ENCODE measurements at regions not wholly inside any gene's neighbourhood (a gene's known extent, or its start where the extent isn't known, plus 50 kb on each side); places are given as distances from the start of the nearest gene placed in this dataset.

DNA sequence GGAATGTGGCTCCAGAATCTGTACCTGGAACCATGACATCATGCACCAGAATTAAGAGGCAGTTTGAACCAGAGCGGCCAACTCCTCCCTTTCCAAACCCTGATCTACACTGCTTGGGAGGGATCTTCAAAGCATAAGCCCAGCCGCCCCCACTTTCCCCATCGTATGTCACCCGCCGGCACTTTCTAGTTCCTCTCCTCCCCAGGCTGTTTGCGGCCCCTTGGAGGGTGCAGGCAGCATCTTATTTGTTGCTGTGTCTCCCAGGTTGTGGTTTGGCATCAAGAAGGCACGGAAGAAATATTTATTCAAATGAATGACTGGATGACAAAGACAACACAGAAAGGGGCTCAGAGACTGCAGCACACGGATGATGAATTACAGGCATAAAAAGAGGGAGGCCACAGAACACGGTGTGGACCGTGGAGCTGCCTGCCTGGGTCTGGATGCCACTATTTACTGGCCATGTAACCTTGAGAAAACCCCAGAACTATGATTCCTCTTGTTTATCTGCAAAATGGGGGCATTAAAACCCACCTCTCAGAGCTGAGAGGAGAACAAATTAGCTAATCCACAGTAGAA is 305.8 kb downstream of the EIPR1 start:
- no peak overlapping the region for H3K27ac ChIP-seq
- DNase-seq (ENCODE audit: low read depth, low spot score), result no peak

DNA sequence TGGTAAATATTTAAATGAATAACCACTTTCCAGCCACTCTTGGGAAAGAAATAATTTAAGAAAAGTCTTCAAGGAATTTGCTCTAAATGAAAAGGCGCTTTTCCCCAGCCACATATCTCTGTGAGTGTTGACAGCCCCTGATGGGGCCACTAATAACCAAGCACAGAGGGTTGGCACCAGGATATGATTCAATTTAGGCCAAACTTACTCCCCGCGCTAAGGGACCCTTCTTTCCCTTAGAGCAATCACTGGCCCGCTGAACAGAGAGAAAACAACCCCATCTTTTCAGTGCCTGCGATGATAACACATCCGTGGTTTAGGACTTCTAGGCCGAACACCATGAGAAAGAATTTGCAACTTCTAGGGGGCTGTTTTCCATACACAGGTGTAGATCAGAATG is 310.8 kb downstream of the EIPR1 start:
- no peak for DNase-seq (ENCODE audit: low read depth, low spot score)
- H3K27ac ChIP-seq, result no peak overlapping the region

DNA sequence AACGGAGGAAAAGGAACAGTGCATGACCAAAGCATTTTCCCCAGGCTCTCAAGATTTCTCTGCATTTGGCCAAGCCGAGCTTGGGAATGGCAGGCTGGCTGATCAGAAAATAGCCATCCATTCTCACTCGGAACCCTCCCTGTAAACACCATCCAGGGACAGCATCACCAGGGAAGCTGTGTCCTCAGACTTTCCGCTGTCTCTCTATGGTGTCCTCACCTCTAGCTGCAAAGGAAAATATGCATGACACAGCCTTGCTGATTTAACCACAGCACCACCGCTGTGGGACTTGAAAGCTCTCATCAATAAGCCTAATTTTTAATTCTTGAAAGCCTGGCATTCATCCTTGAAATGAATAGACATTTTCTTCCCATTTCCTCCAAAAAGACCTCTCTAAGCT is 311.7 kb downstream of the EIPR1 start:
- DNase-seq (ENCODE audit: low read depth, low spot score), result no peak
- no peak overlapping the region for H3K27ac ChIP-seq

DNA sequence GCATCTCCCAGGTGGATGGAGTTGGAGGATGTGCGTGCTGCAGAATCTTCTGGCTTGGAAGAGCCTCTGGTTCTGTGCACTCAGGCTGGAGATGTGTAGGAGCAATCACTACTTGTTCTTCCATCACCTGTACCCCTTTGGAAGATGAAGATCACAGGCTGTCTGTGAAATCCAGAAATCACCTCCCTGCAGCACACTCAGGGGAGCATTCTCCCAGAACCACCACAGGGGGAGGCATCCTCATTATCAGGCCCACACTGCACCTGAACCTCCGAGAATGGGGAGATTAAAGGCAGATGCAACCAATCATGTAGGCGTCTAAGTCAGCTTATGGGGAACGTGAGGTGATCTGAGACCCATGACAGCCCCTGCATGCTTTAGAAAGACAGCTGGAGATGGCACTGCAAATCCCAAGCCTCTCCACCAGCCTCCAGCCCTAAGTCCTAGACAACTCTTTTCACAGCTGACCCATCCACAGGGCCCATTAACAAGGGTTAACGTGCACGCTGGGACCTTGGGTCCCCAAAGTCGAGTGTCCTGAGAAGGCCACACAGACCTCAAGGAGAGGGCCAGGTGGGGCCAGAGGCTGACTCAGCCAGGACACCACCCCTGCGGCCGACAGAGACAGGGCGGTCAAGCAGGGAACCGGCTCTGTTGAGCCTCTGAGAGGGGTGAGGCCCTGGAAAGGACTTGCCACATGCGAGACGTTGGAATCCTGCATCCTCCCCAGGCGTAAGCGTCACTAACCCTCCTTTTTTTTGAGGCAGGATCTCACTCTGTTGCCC is 314.9 kb downstream of the EIPR1 start:
- H3K27ac ChIP-seq, result no peak overlapping the region
- DNase-seq (ENCODE audit: low read depth, low spot score), result no peak

DNA sequence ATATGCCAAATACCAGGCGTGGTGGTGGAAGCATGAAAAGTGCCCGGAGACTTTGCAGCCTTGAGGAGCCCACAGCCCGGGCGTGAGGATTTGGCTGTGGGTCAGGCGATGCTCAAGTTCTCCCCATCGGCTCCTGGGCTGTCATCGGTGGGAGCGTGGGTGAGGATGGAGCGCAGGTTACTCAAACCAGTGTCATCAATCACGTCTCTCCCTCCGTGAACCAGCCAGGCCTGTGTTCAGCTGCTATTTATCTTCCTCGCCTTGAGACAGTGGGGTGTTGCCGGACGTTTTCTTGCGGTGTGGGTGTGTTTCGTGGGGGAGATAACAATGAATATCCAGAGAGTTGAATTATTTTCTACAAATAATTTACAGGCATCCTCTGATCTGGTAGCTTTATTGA is 317.6 kb downstream of the EIPR1 start:
- no peak overlapping the region for H3K27ac ChIP-seq
- no peak for DNase-seq (ENCODE audit: low read depth, low spot score)

DNA sequence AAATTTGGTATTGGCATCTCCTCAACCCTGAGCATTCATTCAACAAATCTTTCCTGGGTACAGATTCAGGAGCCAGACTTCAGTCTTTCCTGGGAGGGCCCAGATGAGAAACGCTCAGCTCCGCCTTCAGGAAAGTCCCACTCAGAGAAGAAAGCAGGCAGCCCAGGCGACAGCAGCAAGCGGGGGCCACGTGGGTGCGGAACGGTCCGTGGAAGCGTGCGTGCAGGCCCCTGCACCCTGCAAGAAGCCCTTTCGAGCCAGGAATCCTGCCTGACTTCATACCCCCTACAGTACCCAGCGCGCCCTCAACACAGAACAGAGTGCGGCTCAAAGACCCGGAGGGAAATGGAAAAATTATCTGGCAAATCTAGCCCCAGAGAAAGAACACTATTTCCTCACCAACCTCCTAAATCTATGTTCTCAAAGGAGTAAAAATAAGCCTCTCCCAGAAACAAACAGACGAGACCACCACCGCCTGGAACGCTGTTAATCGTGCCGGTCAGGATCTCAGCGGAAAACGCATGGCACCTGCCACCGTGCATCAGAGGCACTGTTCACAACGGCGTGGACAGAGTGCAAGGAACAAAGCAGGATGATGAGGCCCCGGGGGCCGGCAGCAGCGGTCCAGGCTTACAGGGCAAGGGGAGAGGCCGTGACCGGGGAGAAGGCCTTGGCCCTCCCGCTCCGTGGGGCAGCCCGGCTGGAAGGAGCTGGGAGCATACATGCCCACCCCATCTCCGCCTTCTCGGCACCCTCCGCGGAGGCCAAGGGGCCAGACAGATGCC is 318.3 kb downstream of the EIPR1 start:
- no peak for DNase-seq (ENCODE audit: low read depth, low spot score)
- no peak overlapping the region for H3K27ac ChIP-seq

DNA sequence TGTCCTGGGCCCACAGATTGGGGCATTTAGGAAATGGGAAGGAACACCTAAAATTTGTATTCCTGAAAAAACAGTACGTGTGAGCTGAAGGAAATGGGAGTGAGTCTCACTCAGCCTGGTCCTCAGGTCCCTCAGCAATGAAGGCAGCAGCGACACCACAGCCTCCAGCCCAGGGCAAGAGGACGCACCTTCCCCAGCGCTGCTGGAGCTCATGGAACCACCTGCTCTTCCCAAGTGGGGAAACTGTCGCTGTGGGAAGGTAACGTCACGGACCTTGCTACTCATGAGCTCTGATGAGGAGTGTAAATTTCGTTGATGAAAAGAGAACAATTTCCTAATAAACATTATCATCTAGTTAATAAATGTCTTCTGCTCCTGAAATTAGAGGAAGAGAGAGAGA is 323.6 kb downstream of the EIPR1 start:
- no peak overlapping the region for H3K27ac ChIP-seq
- no peak for DNase-seq (ENCODE audit: low read depth, low spot score)

DNA sequence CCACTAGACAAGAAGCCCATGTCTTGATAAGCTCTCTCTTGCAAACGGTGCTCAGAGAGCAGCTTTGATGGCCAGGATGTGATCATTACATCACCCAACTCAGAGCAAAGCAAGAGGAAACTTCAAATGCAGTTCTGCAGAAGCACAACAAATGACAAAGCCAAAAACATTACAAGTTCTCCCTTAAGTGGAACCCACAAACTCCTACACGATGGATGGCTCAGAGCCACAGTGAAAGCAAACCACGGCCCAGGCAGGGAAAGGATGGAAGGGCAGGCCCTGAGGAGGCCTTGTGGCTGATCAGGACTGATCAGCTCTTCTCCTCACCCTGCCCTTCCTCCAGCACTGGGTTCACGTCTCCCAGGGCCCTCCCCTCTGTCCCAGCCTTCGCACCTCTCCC is 326.4 kb downstream of the EIPR1 start:
- DNase-seq (ENCODE audit: low read depth, low spot score), result no peak
- H3K27ac ChIP-seq, result no peak overlapping the region

DNA sequence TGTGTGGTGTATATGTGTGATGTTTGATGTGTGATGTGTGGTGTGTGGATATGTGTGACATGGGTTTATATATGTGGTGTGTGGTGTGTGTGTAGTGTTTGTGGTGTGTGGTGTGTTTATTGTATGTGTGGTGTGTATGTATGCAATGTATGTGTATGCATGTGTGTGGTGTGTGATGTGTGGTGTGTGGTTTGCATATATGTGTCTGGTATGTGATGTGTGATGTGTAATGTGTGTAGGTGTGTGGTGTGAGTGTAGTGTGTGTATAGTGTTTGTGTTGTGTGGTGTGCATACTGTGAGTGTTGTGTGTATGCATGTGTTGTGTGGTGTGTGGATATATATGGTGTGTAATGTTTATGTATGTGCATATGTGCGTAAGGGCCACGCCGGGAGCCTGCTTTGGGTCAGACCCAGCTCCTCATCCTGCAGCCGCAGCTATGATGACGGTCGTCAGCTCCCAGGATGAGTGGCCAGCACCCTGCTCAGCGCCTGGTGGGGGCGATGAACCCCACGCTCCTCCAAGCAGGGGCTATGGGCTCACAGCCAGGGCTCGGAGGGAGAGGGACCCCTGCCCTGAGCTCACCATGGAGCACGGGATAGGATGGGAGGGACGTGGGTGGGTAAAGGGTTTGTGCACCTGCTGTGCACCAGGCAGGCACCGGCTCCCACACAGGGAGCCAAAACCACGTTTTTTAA is 331.3 kb downstream of the EIPR1 start:
- H3K27ac ChIP-seq, result no peak overlapping the region
- DNase-seq (ENCODE audit: low read depth, low spot score), result no peak

DNA sequence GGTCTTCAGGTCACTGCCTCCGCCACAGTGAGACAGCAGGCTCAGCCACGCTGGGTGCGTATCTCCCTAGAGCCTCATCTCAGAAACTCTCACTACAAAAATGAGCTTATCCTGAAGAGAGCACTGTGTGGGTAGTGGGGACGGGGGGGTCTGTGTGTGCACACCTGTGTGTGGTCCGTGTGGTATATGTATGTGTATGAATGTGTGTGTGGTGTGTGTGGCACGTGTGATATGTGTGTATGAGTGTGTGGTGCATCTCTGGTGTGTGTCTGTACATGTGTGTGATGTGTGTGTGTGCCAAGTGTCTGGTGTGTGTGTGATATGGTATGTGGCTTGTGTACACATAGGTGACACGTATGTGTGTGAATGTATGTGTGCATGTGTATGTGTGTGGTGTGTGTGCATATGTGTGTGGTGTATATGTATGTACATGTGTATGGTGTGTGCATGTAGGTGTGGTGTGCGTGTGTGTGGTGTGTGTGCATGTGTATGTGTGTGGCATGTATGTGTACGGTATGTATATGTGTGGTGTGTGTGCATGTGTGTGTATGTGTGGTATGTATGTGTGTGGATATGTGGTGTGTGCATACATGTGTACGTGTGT is 332.2 kb downstream of the EIPR1 start:
- no peak for DNase-seq (ENCODE audit: low read depth, low spot score)
- no peak overlapping the region for H3K27ac ChIP-seq

DNA sequence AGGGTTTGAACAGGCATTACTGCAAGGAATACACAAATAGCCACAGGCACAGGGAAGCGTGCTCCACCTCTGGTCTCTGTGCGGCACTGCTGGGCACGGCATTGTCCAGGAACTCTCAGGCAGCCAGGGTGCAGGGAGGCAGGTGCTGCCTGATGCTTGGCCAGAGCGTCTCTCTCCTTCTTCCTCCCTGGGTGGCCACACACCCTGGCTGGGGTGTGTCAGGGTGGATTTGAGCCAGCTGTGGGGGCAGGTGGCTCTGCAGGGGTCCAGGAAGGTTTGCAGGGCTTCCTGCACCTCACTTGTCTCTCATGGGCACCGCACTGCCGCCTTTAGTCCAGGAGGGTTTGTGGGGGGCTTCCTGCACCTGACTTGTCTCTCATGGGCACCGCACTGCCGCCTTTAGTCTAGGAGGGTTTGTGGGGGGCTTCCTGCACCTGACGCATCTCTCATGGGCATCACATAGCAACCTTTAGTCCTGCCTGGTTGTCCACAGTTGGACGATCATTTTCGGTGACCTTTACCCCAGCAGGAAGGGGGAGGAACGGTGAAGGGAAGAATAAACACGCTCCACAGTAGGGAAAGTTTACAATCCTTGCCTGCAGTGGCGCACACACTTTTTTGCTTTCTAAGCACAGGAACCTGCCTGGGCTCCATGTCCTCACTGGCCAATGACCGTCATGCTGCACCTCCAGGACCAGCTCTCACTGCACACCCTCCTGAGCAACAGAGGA is 332.9 kb downstream of the EIPR1 start:
- no peak for DNase-seq (ENCODE audit: low read depth, low spot score)
- H3K27ac ChIP-seq, result no peak overlapping the region

DNA sequence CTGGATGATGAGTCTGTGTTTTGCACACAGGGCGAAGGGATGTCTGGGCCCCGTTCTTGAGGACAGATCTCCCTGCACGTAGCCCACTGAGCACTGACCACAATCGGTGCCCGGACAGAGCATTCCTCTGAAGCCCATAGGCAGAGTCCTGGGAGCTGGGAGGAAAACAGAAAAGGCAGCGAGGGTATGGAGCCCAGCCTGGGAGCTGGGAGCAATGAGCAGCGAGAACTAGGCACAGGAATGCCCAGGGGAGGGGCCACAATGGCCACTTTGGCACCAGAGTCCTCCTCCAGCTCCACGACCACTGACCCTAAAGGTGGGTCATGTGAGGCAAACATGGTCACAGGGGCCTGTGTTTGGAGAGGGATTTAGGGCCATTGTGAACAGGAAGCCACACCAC is 333.9 kb downstream of the EIPR1 start:
- H3K27ac ChIP-seq, result no peak overlapping the region
- DNase-seq (ENCODE audit: low read depth, low spot score), result no peak

DNA sequence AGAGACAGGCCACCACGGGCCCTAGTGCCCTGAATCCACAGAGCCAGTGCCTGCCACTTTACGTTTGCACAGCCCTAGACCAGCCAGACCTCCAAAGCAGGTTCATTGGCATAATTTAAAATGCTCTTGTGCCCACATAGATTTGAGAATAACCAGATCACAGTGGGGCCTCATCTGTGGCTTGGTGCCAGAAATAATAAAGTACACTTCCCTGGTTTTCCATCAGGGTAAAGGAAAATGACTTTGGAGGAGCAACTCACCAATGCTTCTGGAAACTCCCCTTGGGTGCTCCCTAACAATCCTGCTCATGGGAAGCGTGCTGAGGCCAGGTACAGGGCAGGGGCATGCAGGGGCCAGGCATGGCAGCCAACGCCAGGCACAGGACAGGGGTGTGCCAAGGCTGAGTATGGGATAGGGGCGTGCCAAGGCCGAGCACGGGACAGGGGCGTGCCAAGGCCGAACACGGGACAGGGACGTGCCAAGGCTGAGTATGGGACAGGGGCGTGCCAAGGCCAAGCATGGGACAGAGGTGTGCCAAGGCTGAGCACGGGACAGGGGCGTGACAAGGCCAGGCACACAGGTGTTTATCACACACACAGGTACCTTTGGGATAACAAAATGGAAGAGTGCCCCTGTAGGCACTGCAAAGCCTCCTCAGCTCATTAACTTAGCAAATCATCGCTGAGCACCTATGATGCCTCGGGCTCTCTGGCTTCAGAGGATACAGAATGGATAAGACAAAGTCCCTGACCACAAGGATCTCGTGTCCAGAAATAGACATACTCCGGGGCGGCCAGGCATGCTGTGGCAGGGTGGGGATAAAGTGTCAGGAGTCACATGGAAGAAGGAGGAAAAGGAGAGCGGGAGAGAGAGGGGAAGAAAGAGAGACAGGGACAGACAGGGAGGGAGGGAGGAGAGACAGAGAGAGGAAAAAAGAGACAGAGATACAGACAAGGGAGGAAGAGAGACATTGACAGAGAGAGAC is 334.7 kb downstream of the EIPR1 start:
- DNase-seq (ENCODE audit: low read depth, low spot score), result no peak
- H3K27ac ChIP-seq, result no peak overlapping the region

DNA sequence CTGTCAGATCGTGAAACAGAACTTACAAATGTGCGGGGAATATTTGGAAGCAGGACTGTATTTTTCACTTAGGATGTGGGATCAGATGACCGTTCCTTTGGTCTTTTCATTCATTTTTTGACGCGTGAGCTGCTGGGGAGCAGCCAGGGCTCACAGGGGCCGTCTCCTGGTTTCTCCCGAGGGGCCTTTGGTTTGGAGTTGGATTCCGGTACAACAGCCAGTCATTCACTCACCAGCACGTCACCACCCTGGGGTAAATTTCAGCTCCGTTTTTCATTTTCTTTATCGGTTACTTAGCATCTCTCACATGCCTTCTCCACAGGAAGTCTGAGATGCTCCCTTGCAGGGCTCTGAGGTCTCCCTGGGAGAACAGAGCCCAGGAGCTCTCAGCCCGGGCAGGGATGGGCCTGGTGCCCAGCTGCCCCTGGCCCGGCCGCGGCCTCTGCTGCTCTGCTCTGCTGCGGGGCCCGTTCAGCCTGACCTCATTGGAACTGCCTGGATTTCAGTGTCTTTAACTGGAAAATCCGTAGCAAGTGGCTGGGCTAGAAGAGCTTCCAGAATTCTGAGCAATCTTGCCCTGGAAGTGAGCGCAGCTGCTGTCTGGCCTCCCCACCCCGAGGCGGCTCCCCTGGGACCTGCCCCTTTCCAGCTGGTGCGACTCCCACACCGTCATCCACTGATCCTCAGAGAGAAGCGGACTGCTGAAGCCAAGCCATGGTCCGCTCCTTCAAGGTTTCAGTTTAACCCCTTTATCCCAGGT is 335.6 kb downstream of the EIPR1 start:
- no peak for DNase-seq (ENCODE audit: low read depth, low spot score)

DNA sequence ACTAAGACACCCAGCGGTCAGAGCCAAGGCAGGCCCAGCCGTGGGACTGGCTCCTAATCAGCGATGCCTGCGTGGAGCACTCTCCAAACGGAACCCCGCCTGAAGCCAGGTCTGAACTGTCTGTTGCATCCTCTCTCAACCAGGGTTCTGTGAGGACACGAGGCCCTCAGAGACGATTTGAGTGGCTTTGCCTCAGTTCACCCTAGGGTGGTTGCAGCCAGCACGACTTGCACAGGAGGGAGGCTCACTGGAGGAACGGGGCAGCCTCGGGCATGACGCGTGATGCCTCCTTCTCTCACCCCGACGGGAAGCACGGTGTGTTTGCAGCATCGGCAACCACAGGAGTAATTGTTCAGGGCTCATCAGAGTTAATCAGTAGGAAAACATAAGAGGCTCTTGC is 336.4 kb downstream of the EIPR1 start:
- DNase-seq (ENCODE audit: low read depth, low spot score), result no peak
- no peak overlapping the region for H3K27ac ChIP-seq

More for the DNA sequence above, 335.6 kb downstream of the EIPR1 start:
- H3K27ac ChIP-seq, result no peak overlapping the region

DNA sequence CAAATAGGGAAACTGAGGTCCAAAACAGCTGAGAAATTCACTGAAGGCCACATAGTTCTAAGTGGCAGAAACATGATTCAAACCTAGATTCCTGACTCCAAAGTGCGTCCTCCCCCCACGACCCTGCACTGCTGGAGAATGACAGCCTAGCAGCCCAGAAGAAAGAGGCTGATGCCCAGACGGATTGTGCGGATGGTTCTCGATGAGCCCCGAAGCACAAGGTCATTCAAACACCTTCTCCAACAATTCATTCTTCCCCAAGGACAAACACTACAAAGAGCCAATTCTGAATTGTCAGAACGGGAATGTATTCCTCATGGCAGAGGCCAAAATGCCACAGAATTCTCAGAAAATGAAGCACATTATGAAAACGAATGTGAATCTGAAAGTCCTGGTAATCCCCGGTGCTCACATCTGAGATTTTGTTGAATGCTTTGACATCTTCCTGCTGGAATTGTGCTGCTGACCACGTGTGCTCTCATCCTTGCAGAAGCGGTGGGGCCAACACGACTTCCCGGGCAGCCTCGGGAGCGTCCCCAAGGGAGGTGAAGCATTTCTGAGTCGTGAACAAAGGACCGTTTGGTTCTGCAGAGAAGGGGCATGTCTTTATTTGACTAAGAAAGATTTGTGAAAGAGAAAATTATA is 337.0 kb downstream of the EIPR1 start:
- DNase-seq (ENCODE audit: low read depth, low spot score), result no peak

DNA sequence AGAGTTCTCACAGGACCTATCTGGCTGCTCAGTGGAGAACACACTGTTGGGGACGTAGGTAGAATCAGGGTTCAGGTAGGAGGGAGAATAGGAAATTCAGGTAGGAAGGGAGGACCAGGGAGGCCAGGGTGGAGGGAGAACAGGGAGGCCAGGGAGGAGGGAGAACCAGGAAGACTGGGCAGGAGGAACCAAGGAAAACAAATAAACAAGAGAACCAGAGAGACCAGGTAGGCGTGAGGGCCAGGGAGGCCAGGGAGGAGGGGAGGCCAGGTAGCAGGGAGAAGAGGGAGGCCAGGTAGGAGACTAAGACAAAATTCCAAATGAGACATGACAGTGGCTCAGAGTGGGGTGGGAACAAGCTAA is 337.6 kb downstream of the EIPR1 start:
- DNase-seq (ENCODE audit: low read depth, low spot score), result no peak
- no peak overlapping the region for H3K27ac ChIP-seq

More for the DNA sequence above, 337.0 kb downstream of the EIPR1 start:
- H3K27ac ChIP-seq, result no peak overlapping the region

All from epithelial cell of prostate (primary cell).